RWPE2 (cell line): ENCODE measurements at regions not wholly inside any gene's neighbourhood (a gene's known extent, or its start where the extent isn't known, plus 50 kb on each side); places are given as distances from the start of the nearest gene placed in this dataset.
"Not testable (repeated sequence)": the region's sequence is repeated elsewhere in the genome, so short reads cannot be mapped to it uniquely, and the experiment has no call there.

Source experiments
- ATAC-seq: fragments of 200-7000 bp; cut with Tn5 transposase; 3 replicates; pipeline ENCODE4 v1.9.1; 2021; ENCODE audit warnings: low read depth
- DNase-seq: peaks from one replicate; pipeline ENCODE4 v3.0.0-alpha.2; 2020; ENCODE audit warnings: low spot score
- H3K27ac ChIP-seq: fragments of 450-650 bp; 2 replicates; pipeline ENCODE4 v1.5.1; 2017; ENCODE audit warnings: mild to moderate bottlenecking; ENCODE audit not compliant: poor library complexity, severe bottlenecking
- H3K27me3 ChIP-seq: fragments of 250-450 bp; sonication (Bioruptor Pico); 2 replicates; pipeline ENCODE4 v1.5.1; 2021; ENCODE audit warnings: mild to moderate bottlenecking, moderate library complexity; ENCODE audit not compliant: insufficient read depth, poor library complexity, severe bottlenecking
- H3K36me3 ChIP-seq: fragments of 250-450 bp; sonication (Bioruptor Pico); 2 replicates; pipeline ENCODE4 v1.5.1; 2020; ENCODE audit warnings: low read depth, mild to moderate bottlenecking, moderate library complexity
- H3K4me1 ChIP-seq: fragments of 250-450 bp; sonication (Bioruptor Pico); 2 replicates; pipeline ENCODE4 v1.5.1; 2021; ENCODE audit warnings: mild to moderate bottlenecking, moderate library complexity; ENCODE audit not compliant: insufficient read depth, poor library complexity, severe bottlenecking
- H3K4me3 ChIP-seq: fragments of 250-450 bp; sonication (Bioruptor Pico); 2 replicates; pipeline ENCODE4 v1.5.1; 2021; ENCODE audit warnings: mild to moderate bottlenecking, moderate library complexity; ENCODE audit not compliant: severe bottlenecking
- H3K9me3 ChIP-seq: fragments of 250-450 bp; sonication (Bioruptor Pico); 2 replicates; pipeline ENCODE4 v1.5.1; 2021; ENCODE audit warnings: mild to moderate bottlenecking, moderate library complexity; ENCODE audit not compliant: severe bottlenecking
- TF ChIP-seq, protein P1 (sequence below): fragments of 450-650 bp; IDR thresholded peaks from one replicate; pipeline ENCODE4 v1.5.1; 2017; ENCODE audit warnings: mild to moderate bottlenecking, moderate library complexity; ENCODE audit not compliant: poor library complexity, severe bottlenecking

DNA sequence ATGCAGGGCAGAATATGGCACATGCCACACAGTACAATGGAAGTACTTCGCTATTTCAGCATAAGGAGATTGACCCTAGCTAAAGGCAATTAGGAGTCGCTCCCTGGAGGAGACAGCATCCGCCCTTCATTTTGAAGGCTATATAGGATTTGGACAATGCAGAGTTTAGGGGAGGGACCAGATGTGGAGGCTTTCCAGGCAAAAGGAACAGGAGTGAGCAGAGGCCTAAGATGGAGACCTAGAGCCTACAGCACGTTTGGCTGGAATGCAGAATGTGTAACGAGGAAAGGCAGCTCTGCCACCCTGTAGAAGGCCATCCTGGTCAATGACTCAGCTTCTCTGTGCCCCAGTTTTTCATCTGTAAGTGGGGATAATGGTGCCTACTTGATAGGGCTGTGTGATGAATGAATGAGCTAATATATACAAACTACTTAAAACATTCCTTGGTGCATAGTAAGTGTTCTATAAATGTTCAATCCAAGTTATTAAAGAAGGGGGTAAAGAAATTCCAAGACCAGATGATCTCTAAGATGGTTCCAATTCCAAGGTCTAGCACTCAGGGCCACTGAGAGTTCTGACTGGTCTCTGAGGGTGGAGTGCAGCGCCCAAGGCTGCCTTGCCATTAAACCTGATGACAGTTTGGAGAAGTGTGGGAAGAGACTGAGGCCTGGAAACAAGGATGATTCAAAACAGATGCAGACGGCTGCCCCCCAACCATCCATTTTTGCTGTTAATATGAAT is 54.3 kb upstream of the FRMD6 start:
- no peak overlapping the region for H3K27ac ChIP-seq
- no peaks in the 10 kb centered on the region for H3K27me3 ChIP-seq
- TF ChIP-seq, protein P1, sequence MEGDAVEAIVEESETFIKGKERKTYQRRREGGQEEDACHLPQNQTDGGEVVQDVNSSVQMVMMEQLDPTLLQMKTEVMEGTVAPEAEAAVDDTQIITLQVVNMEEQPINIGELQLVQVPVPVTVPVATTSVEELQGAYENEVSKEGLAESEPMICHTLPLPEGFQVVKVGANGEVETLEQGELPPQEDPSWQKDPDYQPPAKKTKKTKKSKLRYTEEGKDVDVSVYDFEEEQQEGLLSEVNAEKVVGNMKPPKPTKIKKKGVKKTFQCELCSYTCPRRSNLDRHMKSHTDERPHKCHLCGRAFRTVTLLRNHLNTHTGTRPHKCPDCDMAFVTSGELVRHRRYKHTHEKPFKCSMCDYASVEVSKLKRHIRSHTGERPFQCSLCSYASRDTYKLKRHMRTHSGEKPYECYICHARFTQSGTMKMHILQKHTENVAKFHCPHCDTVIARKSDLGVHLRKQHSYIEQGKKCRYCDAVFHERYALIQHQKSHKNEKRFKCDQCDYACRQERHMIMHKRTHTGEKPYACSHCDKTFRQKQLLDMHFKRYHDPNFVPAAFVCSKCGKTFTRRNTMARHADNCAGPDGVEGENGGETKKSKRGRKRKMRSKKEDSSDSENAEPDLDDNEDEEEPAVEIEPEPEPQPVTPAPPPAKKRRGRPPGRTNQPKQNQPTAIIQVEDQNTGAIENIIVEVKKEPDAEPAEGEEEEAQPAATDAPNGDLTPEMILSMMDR = no peak
- H3K9me3 ChIP-seq = no peaks in the 10 kb centered on the region
- H3K4me3 ChIP-seq = no peak overlapping the region
- peaks cover 27% of the 10 kb centered on the region for H3K36me3 ChIP-seq
- ATAC-seq (no peak), DNase-seq (no peak)
- H3K4me1 ChIP-seq = peaks cover 7% of the 10 kb centered on the region

DNA sequence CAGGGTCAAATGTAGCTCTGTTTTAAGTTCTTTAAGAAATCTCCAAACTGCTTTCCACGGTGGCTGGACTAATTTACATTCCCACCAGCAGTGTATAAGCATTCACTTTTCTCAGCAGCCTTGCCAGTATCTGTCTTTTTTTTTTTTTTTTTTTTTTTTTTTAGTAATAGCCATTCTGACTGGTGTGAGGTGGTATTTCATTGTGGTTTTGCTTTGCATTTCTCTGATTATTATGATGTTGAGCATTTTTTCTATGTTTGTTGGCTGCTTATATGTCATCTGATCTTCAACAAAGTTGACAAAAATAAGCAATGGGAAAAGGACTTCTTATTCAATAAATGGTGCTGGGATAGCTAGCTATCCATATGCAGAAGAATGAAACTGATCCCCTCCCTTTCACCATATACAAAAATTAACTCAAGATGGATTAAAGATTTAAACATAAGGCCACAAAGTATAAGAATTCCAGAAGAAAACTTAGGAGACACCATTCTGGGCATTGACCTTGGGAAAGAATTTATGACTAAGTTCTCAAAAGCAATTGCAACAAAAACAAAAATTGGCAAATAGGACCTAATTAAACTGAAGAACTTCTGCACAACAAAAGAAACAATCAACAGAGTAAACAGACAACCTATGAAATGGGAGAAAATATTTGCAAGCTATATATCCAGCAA is 52.6 kb upstream of the FRMD6 start:
- H3K27ac ChIP-seq, H3K4me1 ChIP-seq, H3K27me3 ChIP-seq, H3K9me3 ChIP-seq, H3K4me3 ChIP-seq, DNase-seq, ATAC-seq: not testable (repeated sequence)
- peaks cover 11% of the 10 kb centered on the region for H3K36me3 ChIP-seq

DNA sequence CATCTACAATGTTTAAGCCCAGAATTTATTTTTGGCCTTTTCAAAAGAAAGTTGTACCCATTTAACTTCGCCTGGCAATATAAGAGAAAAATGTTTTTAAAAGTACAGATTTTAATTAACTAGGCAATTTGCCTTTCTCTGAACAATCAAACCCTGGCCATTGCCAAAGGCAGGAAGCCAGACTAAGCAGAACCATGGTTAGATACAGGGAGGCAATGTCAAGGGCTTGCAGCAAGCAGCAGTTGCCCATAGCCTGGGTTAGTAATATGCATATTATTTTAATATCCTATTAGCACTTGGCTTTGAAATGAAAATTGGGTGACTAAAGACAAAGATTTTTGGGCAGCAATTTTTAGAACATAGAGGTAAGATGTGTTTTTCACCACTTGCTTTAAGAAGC is 51.1 kb upstream of the FRMD6 start:
- Histone ChIP-seq H3K4me1 (peaks cover 9% of the 10 kb centered on the region), H3K9me3 (no peaks in the 10 kb centered on the region), H3K36me3 (peaks cover 7% of the 10 kb centered on the region; the same call in 1 of the 2 replicates), H3K4me3 (no peak overlapping the region), H3K27ac (no peak overlapping the region), H3K27me3 (no peaks in the 10 kb centered on the region)
- TF ChIP-seq, protein P1 = no peak
- DNase-seq (no peak), ATAC-seq (no peak)
